ENCODE measurements at regions not wholly inside any gene's neighbourhood (a gene's known extent, or its start where the extent isn't known, plus 50 kb on each side); places are given as distances from the start of the nearest gene placed in this dataset.

DNA sequence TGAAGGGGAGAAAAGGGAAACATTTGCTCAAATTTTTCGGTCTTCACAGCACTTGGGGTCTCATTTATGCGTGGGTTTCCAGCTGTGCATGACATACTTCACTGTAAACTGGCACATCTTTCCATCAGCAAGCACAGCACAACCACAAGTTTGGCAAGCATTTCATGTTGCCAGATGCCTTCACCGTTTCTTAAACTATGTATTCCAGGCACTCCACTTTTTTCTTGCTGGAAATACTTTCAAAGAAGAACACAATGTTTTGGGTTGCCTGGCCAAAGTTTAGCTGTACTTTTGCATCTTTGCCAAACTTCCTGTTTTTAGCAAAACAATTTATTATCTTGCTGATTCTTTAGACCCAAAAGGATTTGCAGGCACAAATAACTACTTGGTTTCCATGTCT is 194.6 kb upstream of the MEIS1 start (continued):
- TF ChIP-seq RFX5 (IDR thresholded peaks at IDR 0.05; ENCODE audit: borderline replicate concordance, low read depth, low read length), result no peak
- TF ChIP-seq, protein P1, sequence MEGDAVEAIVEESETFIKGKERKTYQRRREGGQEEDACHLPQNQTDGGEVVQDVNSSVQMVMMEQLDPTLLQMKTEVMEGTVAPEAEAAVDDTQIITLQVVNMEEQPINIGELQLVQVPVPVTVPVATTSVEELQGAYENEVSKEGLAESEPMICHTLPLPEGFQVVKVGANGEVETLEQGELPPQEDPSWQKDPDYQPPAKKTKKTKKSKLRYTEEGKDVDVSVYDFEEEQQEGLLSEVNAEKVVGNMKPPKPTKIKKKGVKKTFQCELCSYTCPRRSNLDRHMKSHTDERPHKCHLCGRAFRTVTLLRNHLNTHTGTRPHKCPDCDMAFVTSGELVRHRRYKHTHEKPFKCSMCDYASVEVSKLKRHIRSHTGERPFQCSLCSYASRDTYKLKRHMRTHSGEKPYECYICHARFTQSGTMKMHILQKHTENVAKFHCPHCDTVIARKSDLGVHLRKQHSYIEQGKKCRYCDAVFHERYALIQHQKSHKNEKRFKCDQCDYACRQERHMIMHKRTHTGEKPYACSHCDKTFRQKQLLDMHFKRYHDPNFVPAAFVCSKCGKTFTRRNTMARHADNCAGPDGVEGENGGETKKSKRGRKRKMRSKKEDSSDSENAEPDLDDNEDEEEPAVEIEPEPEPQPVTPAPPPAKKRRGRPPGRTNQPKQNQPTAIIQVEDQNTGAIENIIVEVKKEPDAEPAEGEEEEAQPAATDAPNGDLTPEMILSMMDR (IDR thresholded peaks at IDR 0.05; ENCODE audit: control extremely low read depth in 1 of 3, insufficient read depth in 1 of 3, low read depth in 1 of 3, low read length in 3 of 3), result no peak
